PC-9 (cell line): ENCODE measurements at regions not wholly inside any gene's neighbourhood (a gene's known extent, or its start where the extent isn't known, plus 50 kb on each side); places are given as distances from the start of the nearest gene placed in this dataset.
A peak's percentile ranks its signal among the peaks of the same experiment; 100 is the strongest.

ENCODE experiments used
- BruUV-seq: library from RNA; stranded (reverse); fragments of 400-500 nt; replicated peaks from 2 replicates; lab custom pipeline; 2021; lab: Mats Ljungman, UMichigan
- CTCF ChIA-PET: fragments of 300-600 bp; sonication (Branson Sonifier 250); formaldehyde crosslinking; loops from one replicate; lab custom pipeline; 2022; ENCODE audit warnings: antibody characterized with exemption; lab: Charles Lee
- POLR2A ChIA-PET: fragments of 300-600 bp; sonication (Branson Sonifier 250); formaldehyde crosslinking; loops from one replicate; lab custom pipeline; 2022; ENCODE audit warnings: antibody characterized with exemption; ENCODE audit not compliant: unreplicated experiment; lab: Charles Lee
- DNase-seq, 2 experiments: peaks; one replicate each; pipeline versions ENCODE4 v3.0.0 to v3.0.0-alpha.2; 2015 to 2022; ENCODE audit warnings: mixed read lengths in 1 of 2
- H2AFZ ChIP-seq: fragments of 200-600 bp; sonication (generic); 2 replicates; pipeline ENCODE4 v1.8.1; 2017; ENCODE audit warnings: antibody characterized with exemption
- H3F3A ChIP-seq: fragments of 200-600 bp; sonication (generic); 2 replicates; pipeline ENCODE4 v1.8.1; 2017; ENCODE audit warnings: antibody characterized with exemption, mild to moderate bottlenecking, low read depth; ENCODE audit not compliant: insufficient read depth
- H3K27ac ChIP-seq: fragments of 200-600 bp; sonication (generic); 2 replicates; pipeline ENCODE4 v1.6.1; 2016; ENCODE audit warnings: mixed run types
- H3K27me3 ChIP-seq: fragments of 200-600 bp; sonication (generic); 2 replicates; pipeline ENCODE4 v1.6.1; 2016; ENCODE audit warnings: low read depth, mixed run types; ENCODE audit not compliant: insufficient read depth
- H3K36me3 ChIP-seq: fragments of 200-600 bp; sonication (generic); 2 replicates; pipeline ENCODE4 v1.6.1; 2016; ENCODE audit warnings: low read depth, mixed run types
- H3K4me1 ChIP-seq: fragments of 200-600 bp; sonication (generic); replicated peaks from 2 replicates; pipeline ENCODE4 v1.6.1; 2016; ENCODE audit warnings: mixed run types; ENCODE audit not compliant: insufficient read depth
- H3K4me2 ChIP-seq: fragments of 200-600 bp; sonication (generic); 2 replicates; pipeline ENCODE4 v1.6.1; 2017; ENCODE audit warnings: mixed run types
- H3K4me3 ChIP-seq: fragments of 200-600 bp; sonication (generic); 2 replicates; pipeline ENCODE4 v1.6.1; 2016; ENCODE audit warnings: mixed run types
- H3K79me2 ChIP-seq: fragments of 200-600 bp; sonication (generic); 2 replicates; pipeline ENCODE4 v1.6.1; 2017; ENCODE audit warnings: low read depth, mixed run types
- H3K9me2 ChIP-seq: fragments of 200-600 bp; sonication (generic); 2 replicates; pipeline ENCODE4 v1.8.1; 2017; ENCODE audit warnings: mild to moderate bottlenecking; ENCODE audit not compliant: insufficient read depth
- H3K9me3 ChIP-seq: fragments of 200-600 bp; sonication (generic); 2 replicates; pipeline ENCODE4 v1.8.1; 2016; ENCODE audit warnings: low read depth; ENCODE audit not compliant: insufficient read depth
- H4K20me1 ChIP-seq: fragments of 200-600 bp; sonication (generic); 2 replicates; pipeline ENCODE4 v1.8.1; 2017; ENCODE audit not compliant: insufficient read depth
- CTCF ChIP-seq: fragments of 200-600 bp; sonication (generic); conservative IDR thresholded peaks from 2 replicates; pipeline ENCODE4 v1.6.1; 2017; ENCODE audit warnings: mixed run types, antibody characterized with exemption, mild to moderate bottlenecking, moderate library complexity
- EZH2 ChIP-seq: fragments of 200-600 bp; sonication (generic); IDR thresholded peaks from 2 replicates; pipeline ENCODE4 v1.8.0; 2017; ENCODE audit warnings: antibody characterized with exemption, low read depth
- intact Hi-C: fragments of 100-400 bp; cut with micrococcal nuclease; formaldehyde crosslinking; loops from one replicate; pipeline ENCODE4 v1.10.0; 2022; ENCODE audit not compliant: unreplicated experiment

GRCh38 chr3:87495938-87496337, 219.6 kb upstream of the POU1F1 start:
- no TSS peak for BruUV-seq
- intact Hi-C loops = no loop called here
- POLR2A ChIA-PET = no interaction called here
- Histone ChIP-seq H3K9me2 (peaks cover 3% of the 10 kb centered on the region; the same call in 1 of the 2 replicates), H3K4me2 (no peak overlapping the region), H3F3A (no peaks in the 10 kb centered on the region), H3K4me3 (no peak overlapping the region), H4K20me1 (no peaks in the 10 kb centered on the region), H3K27ac (no peak overlapping the region), H3K36me3 (no peaks in the 10 kb centered on the region), H3K9me3 (no peaks in the 10 kb centered on the region; the same call in 1 of the 2 replicates), H3K79me2 (no peaks in the 10 kb centered on the region), H2AFZ (no peak overlapping the region), H3K27me3 (no peaks in the 10 kb centered on the region), H3K4me1 (no peaks in the 10 kb centered on the region)
- CTCF ChIA-PET = no interaction called here
- no peak for TF ChIP-seq CTCF
- no peak for DNase-seq

GRCh38 chr3:87494264-87494663, 217.9 kb upstream of the POU1F1 start:
- CTCF ChIA-PET = no interaction called here
- no peak overlapping the region for H3K27ac ChIP-seq
- intact Hi-C loops = no loop called here

DNA sequence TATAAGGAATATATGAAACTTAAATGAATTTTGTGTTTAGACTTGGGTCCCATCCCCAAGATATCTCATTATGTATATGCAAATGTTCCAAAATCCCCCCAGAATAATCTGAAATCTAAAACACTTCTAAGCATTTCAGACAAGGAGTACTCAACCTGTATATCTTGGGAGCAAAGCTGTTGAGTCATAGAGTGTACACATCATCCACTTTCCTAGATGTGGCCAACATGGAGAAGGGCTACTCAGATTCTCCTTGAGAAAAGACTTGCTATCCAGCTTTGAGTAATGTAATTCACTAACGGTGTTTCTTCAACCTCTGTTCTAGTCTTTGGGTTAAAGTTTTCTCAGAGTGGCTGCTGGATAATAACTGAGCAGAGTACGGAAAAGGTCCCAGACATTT, 215.5 kb upstream of the POU1F1 start:
- TF ChIP-seq EZH2 = no peak
- intact Hi-C loops = no loop called here
- no peaks in the 10 kb centered on the region for H3F3A ChIP-seq

More at GRCh38 chr3:87494264-87494663, 217.9 kb upstream of the POU1F1 start:
- no peaks in the 10 kb centered on the region; the same call in 1 of the 2 replicates for H3K9me3 ChIP-seq
- peaks cover 3% of the 10 kb centered on the region; the same call in 1 of the 2 replicates for H3K9me2 ChIP-seq
- no peaks in the 10 kb centered on the region for H3K27me3 ChIP-seq
- H3F3A ChIP-seq = no peaks in the 10 kb centered on the region
- H2AFZ ChIP-seq = no peak overlapping the region
- H3K4me2 ChIP-seq = no peak overlapping the region
- H3K36me3 ChIP-seq = no peaks in the 10 kb centered on the region
- DNase-seq = no peak
- POLR2A ChIA-PET = no interaction called here
- no peak overlapping the region for H3K4me3 ChIP-seq
- TF ChIP-seq EZH2 = no peak
- no peak for TF ChIP-seq CTCF
- no peaks in the 10 kb centered on the region for H4K20me1 ChIP-seq
- BruUV-seq = no TSS peak
- no peaks in the 10 kb centered on the region for H3K79me2 ChIP-seq
- no peaks in the 10 kb centered on the region for H3K4me1 ChIP-seq

DNA sequence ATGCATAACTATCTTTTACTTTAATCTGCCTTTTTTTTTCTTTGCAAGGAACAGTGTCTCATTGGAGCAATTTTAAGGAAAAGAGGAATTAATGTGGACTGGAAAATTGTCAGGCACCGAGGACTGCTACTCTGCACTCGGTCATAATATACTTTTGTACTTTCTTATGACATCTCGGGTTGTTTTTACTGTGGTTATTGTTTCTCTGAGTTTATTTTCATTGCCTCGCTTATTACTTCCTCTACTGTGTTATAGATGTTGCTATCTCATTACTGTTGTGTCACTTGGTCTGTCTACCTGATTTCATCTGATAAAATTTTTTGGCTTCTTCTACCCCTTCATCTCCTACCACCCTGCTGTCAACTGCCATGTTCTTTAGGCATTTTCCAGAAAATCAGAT, 213.5 kb upstream of the POU1F1 start:
- no peaks in the 10 kb centered on the region for H3K36me3 ChIP-seq
- BruUV-seq = no TSS peak
- TF ChIP-seq CTCF = no peak
- no peak for TF ChIP-seq EZH2
- ChIA-PET CTCF (no interaction called here), POLR2A (no interaction called here)
- no peaks in the 10 kb centered on the region; the same call in 1 of the 2 replicates for H3K9me2 ChIP-seq
- no peaks in the 10 kb centered on the region for H4K20me1 ChIP-seq
- peak overlapping the region; percentile 72; the same call in 1 of the 2 replicates for H2AFZ ChIP-seq
- intact Hi-C loops = no loop called here
- no peak for DNase-seq
- H3F3A ChIP-seq = no peaks in the 10 kb centered on the region
- no peak overlapping the region for H3K4me3 ChIP-seq
- no peaks in the 10 kb centered on the region for H3K27me3 ChIP-seq
- H3K4me1 ChIP-seq = no peaks in the 10 kb centered on the region
- no peak overlapping the region for H3K27ac ChIP-seq
- no peaks in the 10 kb centered on the region for H3K79me2 ChIP-seq
- no peak overlapping the region for H3K4me2 ChIP-seq
- H3K9me3 ChIP-seq = no peaks in the 10 kb centered on the region

More for the DNA sequence above, 215.5 kb upstream of the POU1F1 start:
- ChIA-PET CTCF (no interaction called here), POLR2A (no interaction called here)
- DNase-seq = no peak
- Histone ChIP-seq H3K4me3 (no peak overlapping the region), H3K27ac (no peak overlapping the region), H3K36me3 (no peaks in the 10 kb centered on the region), H3K79me2 (no peaks in the 10 kb centered on the region), H3K4me2 (no peak overlapping the region), H3K27me3 (no peaks in the 10 kb centered on the region), H3K9me2 (peaks cover 2% of the 10 kb centered on the region; the same call in 1 of the 2 replicates), H3K9me3 (no peaks in the 10 kb centered on the region), H3K4me1 (no peaks in the 10 kb centered on the region), H4K20me1 (no peaks in the 10 kb centered on the region), H2AFZ (no peak overlapping the region)
- no TSS peak for BruUV-seq
